ENCODE measurements at regions not wholly inside any gene's neighbourhood (a gene's known extent, or its start where the extent isn't known, plus 50 kb on each side); places are given as distances from the start of the nearest gene placed in this dataset.

GRCh38 chr2:150042500-150043171 lies 444.8 kb downstream of the RND3 start:
- peaks cover 12 to 14% of the 10 kb centered on the region in 2 donors for H3K9me3 Mint-ChIP-seq
- ATAC-seq (no peak), DNase-seq (no peak)
- H3K27ac Mint-ChIP-seq: no peak overlapping the region
- H3K27me3 Mint-ChIP-seq (ENCODE audit: low read depth in 2 of 2): no peaks in the 10 kb centered on the region
- H3K4me3 Mint-ChIP-seq: no peak overlapping the region
- intact Hi-C loops (cut with micrococcal nuclease): no loop called here
- Histone ChIP-seq H3K4me1 (ENCODE audit: control insufficient read depth, insufficient read depth, low read length) (no peaks in the 10 kb centered on the region), H3K27ac (ENCODE audit: low read length) (no peak overlapping the region), H3K4me3 (ENCODE audit: low read length) (no peak overlapping the region), H3K27me3 (ENCODE audit: control insufficient read depth, insufficient read depth, low read length) (no peaks in the 10 kb centered on the region), H3K9me3 (ENCODE audit: control insufficient read depth, insufficient read depth, low read length) (no peaks in the 10 kb centered on the region), H3K36me3 (ENCODE audit: control insufficient read depth, insufficient read depth, low read length) (no peaks in the 10 kb centered on the region)
- H3K36me3 Mint-ChIP-seq: peaks cover 12% of the 10 kb centered on the region
- no peaks in the 10 kb centered on the region for H3K4me1 Mint-ChIP-seq
- 63% methylated on average over 5 of the region's 5 CpGs for WGBS (ENCODE audit: insufficient coverage)
- TF ChIP-seq CTCF (IDR thresholded peaks at IDR 0.05): no peak

GRCh38 chr2:150041722-150042425 lies 445.6 kb downstream of the RND3 start:
- Mint-ChIP-seq H3K27ac (no peak overlapping the region), H3K27me3 (ENCODE audit: low read depth in 2 of 2) (no peaks in the 10 kb centered on the region), H3K9me3 (peaks cover 12 to 14% of the 10 kb centered on the region in 2 donors), H3K4me1 (no peaks in the 10 kb centered on the region), H3K36me3 (peaks cover 12% of the 10 kb centered on the region), H3K4me3 (no peak overlapping the region)
- DNase-seq: no peak
- H3K36me3 ChIP-seq (ENCODE audit: control insufficient read depth, insufficient read depth, low read length): no peaks in the 10 kb centered on the region
- 78% methylated on average over 8 of the region's 8 CpGs for WGBS (ENCODE audit: insufficient coverage)
- intact Hi-C loops (cut with micrococcal nuclease): no loop called here
- H3K4me3 ChIP-seq (ENCODE audit: low read length): no peak overlapping the region
- H3K27me3 ChIP-seq (ENCODE audit: control insufficient read depth, insufficient read depth, low read length): no peaks in the 10 kb centered on the region
- no peak for ATAC-seq
- no peaks in the 10 kb centered on the region for H3K4me1 ChIP-seq (ENCODE audit: control insufficient read depth, insufficient read depth, low read length)
- no peaks in the 10 kb centered on the region for H3K9me3 ChIP-seq (ENCODE audit: control insufficient read depth, insufficient read depth, low read length)
- H3K27ac ChIP-seq (ENCODE audit: low read length): no peak overlapping the region
- no peak for TF ChIP-seq CTCF (IDR thresholded peaks at IDR 0.05)

- H3K9me3 Mint-ChIP-seq: peaks cover 11% of the 10 kb centered on the region in 2 donors
- no peak for ATAC-seq
- no peak overlapping the region for H3K27ac Mint-ChIP-seq
Measured at GRCh38 chr2:150036622-150037021, 449.0 kb upstream of the MMADHC start.

More at GRCh38 chr2:150036622-150037021, 449.0 kb upstream of the MMADHC start:
- H3K9me3 ChIP-seq (ENCODE audit: control insufficient read depth, insufficient read depth, low read length): peaks cover 4% of the 10 kb centered on the region
- peaks cover 21% of the 10 kb centered on the region for H3K36me3 Mint-ChIP-seq
- no peaks in the 10 kb centered on the region for H3K36me3 ChIP-seq (ENCODE audit: control insufficient read depth, insufficient read depth, low read length)
- H3K4me1 Mint-ChIP-seq: no peaks in the 10 kb centered on the region
- no peaks in the 10 kb centered on the region for H3K27me3 Mint-ChIP-seq (ENCODE audit: low read depth in 2 of 2)
- H3K27ac ChIP-seq (ENCODE audit: low read length): no peak overlapping the region
- H3K27me3 ChIP-seq (ENCODE audit: control insufficient read depth, insufficient read depth, low read length): no peaks in the 10 kb centered on the region
- H3K4me3 Mint-ChIP-seq: no peak overlapping the region
- no peak for DNase-seq
- intact Hi-C loops (cut with micrococcal nuclease): no loop called here
- H3K4me3 ChIP-seq (ENCODE audit: low read length): no peak overlapping the region
- H3K4me1 ChIP-seq (ENCODE audit: control insufficient read depth, insufficient read depth, low read length): no peaks in the 10 kb centered on the region
- no peak for TF ChIP-seq CTCF (IDR thresholded peaks at IDR 0.05)
